ENCODE measurements at regions not wholly inside any gene's neighbourhood (a gene's known extent, or its start where the extent isn't known, plus 50 kb on each side); places are given as distances from the start of the nearest gene placed in this dataset.
"Not testable (repeated sequence)": the region's sequence is repeated elsewhere in the genome, so short reads cannot be mapped to it uniquely, and the experiment has no call there.

DNA sequence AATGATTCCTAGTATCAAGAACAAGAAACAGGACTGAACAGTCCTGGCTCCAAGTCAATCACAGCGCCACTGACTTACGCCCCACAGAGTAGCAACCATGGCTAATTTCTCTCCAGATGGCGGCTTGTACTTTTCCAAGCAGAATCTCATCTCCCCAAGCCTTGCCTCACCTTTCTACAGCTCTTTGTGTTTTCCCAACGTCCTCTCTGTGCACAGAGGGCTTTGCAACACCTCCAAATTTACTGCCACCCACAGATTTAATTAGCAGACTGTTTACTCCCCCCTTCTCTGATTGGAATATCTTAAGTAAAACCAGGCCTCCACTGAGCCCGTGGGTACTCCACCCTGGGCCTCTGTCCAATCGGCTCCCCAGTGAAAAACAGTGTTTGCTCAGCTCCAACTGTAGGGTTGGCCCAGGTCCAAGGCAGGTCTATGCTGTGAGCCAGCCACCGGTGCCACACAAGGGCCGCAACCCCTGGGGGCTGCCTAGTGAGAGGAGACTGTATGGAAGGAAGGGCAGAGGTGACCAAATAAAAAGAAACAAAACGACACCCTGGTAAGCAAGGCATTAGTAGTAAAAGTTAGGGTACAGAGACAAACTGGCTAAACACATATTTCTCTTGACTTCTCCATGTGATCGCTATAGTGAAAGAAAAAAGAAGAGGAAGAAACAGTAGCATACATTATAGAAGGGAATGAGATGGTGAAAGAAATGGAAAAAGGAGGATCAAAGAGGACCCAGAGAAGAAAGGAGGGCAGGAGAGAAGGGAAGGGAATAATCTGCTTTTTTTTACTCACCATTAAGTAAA, 128.4 kb upstream of the SOD1 start:
- DNase-seq: no peak

DNA sequence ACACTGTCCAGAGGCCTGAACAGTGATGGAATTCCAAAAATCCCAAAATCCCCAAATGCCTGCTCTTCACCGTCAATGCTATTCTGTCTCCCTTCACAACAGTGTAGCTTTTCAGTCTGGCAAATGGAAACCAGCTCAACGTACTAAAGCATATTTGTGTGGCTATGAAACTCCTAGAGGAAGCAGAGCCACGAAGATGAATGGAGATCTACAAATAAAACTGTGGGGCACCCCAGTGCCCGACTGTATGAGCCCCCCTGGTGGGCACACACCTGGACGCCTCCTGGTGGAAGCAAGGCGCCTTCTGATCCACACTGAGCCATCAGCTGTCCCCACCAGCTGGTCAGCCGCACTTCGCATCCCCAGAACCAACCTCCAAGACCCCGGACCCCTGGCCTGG, 129.1 kb upstream of the SOD1 start:
- no peak for DNase-seq

DNA sequence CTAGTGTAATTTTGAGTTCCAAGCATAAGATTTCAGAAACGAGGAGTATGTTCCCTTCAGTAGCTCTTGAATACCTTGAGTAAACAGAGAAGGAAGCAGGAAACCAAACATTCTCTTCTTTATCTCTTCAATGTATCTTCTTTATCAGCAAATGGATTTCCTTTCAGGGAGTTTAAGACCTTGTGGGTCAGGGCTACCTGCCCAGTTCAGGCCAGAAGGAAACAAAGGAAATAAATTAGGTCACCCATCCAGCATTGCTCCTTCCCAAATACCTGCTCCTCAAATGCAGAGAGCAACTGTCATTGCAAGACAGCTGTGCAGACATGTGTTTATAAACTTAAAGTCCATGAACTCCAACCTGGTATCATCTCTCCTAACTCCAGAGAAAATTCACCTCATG, 130.1 kb upstream of the SOD1 start:
- DNase-seq: no peak

DNA sequence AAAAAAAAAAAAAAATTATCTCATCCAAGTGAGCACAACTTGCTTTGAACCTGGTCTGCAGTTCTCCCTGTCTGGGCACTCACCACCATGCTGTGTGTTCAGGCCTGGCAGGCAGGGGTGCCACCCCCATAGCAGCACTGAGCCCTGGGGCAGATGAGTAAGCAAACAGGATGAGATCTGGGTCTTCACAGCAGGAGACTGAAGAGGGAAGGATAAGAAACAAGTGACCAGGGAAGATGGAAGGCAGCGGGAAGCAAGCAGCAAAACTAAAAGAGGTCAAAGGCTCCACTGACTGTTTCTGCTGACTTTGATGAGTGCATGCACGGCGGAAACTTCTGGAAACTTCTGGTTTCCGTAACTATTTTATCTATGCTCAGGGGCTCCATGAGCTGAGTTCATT, 133.5 kb upstream of the SOD1 start:
- DNase-seq: no peak

DNA sequence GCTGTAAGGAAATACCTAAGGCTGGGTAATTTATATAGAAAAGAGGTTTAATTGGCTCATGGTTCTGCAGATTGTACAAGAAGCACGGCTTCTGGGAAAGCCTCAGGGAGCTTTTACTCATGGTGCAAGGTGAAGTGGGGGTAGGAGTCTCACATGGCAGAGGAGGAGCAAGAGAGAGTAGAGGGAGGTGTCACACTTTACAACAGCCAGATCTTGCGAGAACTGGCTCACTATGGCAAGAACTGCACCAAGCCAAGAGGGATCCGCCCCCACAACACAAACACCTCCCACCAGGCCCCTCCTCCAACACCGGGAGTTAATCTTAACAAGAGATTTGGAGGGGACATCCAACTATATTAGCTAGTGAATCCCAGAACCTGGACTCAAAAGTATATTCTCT, 135.4 kb upstream of the SOD1 start:
- DNase-seq: no peak

DNA sequence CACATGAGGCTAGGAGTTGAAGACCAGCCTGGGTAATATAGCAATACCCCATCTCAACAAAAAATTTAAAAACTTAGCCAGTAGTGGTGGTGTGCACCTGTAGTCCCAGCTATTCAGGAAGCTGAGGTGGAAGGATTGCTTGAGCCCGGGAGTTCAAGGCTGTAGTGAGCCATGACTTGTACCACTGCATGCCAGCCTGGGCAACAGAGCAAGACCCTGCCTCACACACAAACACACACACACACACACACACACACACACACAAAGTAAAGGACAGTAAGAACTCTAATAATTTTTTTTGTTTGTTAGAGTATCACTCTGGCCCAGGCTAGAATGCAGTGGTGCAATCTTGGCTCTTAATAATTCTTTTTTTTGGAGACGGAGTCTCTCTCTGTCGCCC, 138.0 kb upstream of the SOD1 start:
- no peak for DNase-seq

DNA sequence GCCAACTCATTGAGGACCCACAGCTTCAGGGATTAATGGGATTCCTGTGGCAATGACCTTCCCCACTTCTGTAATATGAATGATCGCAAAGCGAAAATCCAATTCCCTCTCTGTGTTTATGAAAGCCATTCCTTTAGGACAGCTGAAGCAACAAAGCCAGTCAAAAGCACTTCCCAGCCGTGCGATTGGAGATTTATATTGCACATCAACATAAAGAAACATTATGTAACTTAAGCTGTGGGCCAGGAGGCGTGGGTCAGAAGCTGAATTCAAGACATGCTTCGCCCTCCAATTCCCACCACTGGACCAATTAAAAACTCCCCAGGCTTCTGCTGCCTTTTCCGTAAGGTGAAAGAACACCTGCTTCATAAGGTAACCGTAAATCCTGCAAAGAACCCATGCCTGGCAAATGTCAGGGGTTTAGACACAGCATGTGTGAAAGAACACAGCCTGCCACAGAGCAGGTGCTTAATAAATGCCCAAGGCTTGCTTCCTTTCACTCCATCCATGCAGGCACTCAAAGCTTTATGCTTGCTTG, 138.9 kb upstream of the SOD1 start:
- no peak for DNase-seq

DNA sequence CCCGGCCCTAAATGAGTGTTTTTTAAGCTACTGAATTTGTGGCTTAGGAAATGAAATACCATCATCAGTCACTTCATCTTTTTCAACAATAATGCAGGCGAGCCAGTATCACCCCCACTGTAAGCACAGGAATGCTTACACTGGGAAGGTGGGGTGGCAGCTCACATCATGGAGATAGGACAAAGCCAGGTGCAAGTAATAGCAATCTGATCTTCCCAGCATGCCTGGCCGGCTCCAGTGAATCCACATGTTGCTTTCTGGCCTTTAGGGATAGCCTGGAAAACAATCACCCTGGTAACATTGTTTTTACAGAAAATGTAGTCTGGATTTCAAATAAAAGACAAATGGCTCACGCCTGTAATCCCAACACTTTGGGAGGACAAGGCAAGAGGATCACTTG, 140.9 kb upstream of the SOD1 start:
- DNase-seq: no peak

DNA sequence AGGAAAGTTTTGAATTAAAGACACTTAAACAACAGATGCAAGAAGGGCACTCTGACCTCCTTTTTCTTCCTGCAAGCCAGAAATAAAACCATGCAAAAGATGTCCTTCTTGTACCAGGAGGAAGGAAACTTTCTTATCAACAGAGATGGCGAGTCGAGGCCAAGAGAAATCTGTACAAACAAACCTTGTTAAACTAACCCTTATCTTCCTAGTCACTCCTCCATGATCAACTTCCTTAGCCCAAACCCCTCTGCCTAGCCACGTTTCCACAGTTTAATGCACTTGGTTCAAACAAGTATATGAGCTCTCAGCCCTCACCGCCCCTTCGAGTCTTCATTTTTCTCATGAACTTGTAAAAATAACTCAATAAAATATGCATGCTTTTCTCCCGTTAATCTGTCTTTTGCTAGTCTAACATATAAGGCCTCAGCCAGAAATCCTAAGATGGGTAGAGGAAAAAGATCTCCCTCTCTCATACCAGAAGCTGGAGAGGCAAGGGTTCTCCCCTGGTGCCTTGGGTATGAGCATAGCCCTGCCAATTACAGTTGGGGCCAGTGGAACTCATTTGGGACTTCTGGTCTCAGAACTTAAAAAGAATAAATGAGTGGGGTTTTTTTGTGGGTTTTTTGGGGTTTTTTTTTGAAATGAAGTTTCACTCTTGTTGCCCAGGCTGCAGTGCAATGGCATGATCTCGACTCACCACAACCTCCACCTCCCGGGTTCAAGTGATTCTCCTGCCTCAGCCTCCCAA, 141.7 kb upstream of the SOD1 start:
- DNase-seq: no peak

DNA sequence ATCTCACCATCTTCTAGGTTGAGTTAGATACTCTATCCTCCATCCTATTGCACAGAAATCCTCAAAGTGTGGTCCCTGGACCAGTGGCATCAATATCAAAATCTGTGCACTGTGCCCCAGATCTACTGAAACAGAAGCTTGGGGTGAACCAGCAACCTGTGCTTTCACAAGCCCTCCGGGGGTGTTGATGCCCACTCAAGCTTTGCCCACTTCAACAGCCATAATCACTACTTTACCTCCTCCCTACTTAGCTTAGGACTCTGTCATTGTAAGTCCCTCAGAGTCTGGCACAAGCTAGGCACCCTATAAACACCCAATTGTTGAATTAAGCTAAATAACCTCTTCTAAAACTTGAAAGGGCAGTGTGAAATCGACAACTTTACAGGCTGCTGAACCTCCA, 144.2 kb upstream of the SOD1 start:
- no peak for DNase-seq

DNA sequence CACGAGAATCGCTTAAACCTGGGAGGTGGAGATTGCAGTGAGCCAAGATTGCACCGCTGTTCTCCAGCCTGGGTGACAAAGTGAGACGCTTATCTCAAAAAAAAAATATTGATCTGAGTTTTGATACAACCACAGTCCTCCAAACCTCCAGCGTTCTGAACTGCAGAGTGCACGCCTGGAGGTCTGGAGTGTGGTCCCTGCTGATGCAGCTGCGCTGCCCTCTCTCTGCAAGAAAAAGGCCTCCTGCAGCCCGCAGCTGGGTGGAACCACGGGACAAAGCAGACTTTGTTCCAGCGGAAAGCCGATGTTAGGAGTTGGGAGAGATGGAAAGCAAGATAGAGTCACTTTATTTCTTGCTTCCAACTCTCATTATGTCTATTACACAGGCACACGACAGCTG, 144.9 kb upstream of the SOD1 start:
- DNase-seq: no peak

DNA sequence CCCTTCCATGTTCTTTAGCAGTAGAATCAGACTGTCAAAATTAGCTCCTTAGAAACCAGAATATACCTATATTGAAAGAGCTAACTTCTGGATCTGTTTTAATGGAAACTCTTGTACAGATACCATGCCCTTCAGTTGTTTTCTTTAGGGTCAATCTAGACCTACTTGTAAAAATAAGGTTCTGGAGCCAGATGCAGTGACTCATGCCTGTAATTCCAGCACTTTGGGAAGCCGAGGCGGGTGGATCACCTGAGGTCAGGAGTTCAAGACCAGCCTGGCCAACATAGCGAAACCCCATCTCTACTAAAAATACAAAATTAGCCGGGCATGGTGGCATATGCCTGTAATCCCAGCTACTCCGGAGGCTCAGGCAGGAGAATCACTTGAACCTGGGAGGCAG, 146.0 kb upstream of the SOD1 start:
- not testable (repeated sequence) for DNase-seq

DNA sequence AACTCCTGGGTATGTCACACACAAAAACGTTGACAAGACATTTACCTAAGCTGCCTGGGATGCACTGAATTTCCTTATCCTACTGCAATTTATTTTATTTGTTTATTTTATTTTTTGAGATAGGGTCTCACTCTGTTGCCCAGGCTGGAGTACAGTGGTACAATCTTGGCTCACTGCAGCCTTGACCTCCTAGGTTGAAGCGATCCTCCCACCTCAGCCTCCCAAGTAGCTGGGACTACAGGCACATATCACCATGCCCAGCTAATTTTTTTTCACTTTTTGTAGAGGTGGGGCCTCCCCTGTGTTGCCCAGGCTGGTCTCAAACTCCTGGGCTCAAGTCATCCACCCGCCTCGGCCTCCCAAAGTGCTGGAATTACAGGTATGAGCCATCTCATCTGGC, 147.5 kb upstream of the SOD1 start:
- DNase-seq: not testable (repeated sequence)

DNA sequence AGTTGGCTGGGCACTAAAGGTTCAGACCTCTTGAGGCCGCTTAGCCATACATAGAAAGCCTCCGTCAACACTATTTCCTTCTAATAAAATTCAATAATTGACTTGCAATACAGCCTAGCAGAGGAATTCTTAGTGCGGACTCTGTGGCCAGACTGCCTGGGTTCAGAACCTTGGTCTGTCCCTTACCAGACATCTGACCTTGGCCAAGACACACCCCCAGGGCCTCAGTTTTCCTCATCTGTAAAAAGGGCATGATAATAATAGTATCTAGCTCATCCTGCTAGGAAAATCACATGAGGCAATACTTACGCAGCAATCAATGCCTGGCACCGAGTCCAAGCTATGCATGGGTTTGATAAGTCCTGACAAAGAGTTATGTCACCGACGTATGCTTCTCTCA, 148.2 kb upstream of the SOD1 start:
- DNase-seq: no peak

DNA sequence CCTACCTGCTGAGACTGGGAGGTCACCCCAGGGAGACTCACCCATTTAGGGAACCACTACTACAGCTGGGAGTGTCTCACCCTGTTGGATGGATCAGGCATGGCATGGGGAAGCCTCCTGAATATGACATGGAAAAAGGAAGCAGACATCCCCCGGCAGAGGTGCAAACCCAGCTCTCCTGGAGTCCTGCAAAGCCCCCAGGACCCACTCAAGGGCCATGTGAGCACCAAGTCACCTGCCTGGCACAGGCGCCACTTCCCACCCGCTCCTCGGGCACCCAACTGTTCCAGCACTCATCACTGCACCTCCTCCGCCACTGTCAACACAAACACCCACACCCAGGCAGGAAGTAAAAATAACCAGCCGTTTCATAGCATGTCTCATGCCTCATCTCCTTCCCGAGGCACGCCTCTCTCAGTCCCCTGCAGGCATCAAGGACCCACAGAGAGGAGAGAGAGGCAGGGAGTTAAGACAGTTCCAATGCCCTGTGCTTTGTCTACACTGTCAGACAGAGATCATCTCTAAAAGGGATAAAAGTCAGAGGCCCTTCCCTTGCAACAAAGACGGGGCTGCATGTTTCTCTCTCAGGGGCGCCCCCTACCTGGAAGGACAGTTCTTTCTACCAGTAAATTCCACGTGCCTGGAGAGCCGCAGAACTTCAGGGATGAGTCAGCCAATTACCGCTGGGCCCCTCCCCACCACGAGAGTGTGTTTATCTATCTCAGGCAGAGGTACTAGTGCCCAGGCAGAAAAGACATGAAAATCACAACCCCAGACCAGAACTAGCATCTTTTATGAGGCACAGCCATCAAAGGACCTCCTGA, 150.1 kb upstream of the SOD1 start:
- peak; percentile 65 for DNase-seq

DNA sequence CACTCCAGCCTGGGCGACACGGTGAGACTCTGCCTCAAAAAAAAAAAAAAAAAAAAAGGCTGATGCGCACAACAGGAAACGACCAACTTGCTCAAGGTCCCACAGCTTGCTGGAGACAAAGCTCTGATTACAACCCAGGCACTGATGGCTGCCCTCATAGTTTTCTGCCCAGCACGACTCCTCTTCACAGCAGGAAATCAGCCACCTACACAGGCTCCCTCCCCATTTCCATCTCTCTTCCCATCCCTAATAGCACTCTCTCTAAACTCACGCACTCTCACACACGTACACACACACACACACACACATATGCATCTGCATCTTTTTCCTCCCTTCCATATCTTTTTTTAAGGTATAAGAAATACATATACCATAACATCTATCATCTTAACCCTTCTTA, 153.5 kb upstream of the SOD1 start:
- DNase-seq: no peak

DNA sequence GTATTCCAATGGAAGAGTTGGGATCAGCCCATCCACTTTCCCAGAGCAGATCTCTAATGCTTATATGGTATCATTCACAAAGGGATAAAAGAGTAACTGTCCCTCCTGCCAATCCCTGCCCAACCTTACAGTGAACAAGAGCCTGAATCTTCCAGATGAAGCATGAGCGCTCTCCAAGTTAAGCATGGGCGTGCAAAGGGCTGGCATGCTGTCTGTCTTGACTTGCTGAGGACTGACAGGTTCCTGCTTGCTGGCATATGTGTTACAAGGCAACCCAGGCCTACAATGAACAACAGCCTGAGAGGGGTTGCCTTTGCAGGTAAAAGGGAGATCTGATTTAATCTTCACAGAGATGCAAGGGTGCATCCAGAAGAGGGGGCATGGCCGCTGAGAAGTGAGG, 155.6 kb upstream of the SOD1 start:
- no peak for DNase-seq

DNA sequence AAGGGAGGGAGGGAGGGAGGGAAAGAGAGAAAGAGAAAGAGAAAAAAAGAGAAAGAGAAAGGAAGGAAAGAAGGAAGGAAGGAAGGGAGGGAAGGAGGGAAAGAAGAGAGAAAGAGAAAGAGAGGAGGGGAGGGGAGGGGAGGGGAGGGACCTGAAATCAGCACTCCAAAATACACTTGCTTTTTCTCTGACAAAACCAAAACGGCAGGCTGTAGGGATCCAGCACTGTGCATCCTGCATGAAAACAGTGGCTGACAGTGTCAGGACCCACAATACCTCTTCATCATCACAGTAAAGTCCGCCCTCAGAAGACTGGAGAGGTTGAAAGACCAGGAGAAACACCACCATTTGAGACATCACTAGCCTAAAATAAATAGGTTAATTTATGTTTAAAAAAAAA, 156.0 kb upstream of the SOD1 start:
- no peak for DNase-seq

DNA sequence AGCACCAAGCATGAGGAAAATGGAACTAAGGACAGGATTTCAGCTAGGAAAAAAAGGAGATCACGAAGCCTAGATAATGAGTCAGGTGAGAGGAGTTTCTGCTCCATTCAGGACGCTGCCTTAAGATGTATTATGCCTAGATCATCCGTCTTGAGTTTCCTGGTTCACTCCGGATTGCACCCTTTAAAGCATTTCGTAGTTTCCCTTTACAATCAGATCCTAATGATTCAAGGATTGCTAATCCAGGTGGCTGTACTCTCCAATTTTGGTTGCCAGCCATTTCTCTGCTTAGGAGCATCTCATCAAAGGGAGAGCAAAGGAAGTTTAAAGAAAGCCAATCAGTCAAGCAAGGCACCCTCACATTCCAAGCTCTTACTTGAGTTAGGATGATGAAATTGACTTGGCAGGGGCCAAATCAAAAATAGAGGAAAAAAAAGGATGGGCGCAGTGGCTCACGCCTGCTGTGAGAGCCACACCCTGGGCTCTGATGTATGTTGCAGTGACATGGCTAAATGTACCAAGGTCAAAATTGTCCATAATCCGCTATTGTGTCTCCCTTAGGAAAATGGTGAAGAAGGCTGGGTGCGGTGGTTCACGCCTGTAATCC, 156.9 kb upstream of the SOD1 start:
- DNase-seq: no peak

DNA sequence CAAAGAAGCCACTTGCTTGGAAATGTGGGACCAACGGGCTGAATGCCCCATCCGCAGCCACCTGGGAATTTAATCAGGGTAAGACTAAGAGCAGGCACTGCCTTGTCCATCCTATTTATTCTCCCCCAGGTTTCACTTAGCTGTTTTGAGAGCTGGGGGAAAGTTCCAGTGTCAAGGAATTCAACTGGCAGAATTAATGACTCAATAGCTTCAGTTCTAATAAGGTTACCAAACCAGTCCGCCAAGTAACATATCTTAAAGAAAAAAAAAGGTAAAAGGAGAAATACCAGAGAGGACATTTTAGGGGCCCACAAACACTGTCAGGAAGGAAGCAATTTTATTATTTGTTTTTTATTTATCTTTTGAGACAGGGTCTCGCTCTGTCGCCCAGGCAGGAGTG, 157.6 kb upstream of the SOD1 start:
- no peak for DNase-seq

DNA sequence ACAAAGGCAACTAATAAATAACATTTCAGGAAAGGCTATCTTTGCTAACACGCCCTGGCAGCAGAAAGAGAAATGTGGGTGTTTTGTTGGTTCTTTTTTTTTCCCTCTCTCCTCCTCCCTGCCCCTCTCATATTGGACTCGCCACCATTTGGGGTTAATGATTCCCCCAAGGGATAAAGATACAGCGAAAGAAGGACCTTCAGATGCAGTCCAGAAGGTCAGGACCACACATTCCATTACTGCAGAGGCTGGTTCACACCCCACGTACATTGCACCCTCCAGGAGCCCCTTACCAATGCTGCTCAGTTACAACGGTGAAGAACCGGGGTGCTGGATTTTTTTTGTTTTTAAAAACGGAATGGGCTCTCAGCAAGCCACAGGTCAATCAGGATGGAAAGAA, 156.9 kb upstream of the TIAM1 start:
- no peak for DNase-seq

DNA sequence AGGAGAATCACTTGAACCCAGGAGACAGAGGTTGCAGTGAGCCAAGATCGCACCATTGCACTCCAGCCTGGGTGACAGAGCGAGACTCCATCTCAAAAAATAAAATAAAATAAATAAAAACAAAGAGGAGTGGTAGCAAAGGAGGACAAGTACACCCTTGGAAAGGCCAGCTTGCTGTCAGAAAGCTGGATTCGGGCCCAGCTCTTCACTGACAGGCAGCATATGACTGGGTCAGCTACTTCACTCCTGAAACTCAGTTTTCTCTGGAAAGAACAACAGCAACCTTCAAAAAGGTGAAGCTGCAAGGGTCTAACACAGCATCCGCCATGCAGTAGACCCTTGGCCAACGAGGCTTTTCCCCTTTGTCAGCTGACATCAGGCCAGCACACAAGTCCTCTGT, 156.0 kb upstream of the TIAM1 start:
- DNase-seq: no peak

DNA sequence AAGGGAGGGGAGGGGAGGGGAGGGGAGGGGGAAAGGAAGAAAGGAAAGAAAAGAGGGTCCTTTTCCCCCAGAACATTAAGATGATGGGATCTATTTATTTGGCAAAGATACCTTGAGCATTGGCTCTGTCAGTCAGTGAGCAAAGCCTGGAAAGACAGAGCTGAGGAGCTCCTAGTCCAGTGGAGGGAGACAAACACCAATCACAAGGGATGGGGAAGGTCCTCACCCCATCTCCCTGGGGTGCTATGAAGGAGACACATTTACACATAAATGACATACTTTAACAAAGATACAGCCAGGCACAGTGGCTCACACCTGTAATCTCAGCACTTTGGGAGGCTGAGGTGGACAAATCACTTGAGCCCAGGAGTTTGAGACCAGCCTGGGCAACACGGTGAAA, 154.9 kb upstream of the TIAM1 start:
- DNase-seq: no peak

Measured in activated effector memory CD4-positive, alpha-beta T cell treated with Interleukin-2 at 50 U/mL for 16 hours (primary cell).